GM23338 (cell line): ENCODE measurements at regions not wholly inside any gene's neighbourhood (a gene's known extent, or its start where the extent isn't known, plus 50 kb on each side); places are given as distances from the start of the nearest gene placed in this dataset.

Experiments
- CREB1 ChIP-seq: fragments of 250-450 bp; sonication (Bioruptor Pico); IDR thresholded peaks from 2 replicates; pipeline ENCODE4 v1.5.0; 2020; ENCODE audit warnings: low read depth, mild to moderate bottlenecking, moderate library complexity
- JUNB ChIP-seq: IDR thresholded peaks from one replicate; pipeline ENCODE4 v1.6.1; 2016; ENCODE audit warnings: antibody characterized with exemption; ENCODE audit not compliant: unreplicated experiment

DNA sequence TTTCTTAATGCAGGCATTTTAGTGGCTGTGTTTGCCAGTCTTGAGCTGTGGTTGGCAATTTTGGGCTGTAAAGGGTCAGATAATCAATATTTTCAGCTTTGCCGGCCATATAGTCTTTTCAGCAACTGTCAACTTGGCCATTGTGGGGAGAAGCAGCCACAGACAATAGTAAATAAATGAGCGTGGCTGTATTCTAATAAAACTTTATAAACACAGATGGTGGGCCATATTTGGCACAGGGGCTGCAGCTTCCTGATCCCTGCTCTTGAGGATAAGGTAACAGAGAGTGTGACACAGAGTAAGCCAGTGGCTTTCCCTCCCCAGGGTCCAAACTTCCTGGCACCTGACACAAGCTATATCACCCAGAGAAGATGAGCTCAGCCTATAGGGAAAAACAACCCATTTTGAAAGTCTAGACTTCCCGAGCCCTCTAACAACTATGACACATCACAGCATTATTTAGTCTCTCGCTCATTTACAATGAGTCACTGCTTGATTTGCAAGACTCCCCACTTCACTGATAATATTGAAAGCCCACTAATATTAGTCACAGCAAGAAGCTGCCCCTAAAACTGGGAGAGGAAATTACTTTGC lies 163.1 kb upstream of the TMPO start:
- no peak for TF ChIP-seq CREB1 (CRISPR knock-in tag)
- TF ChIP-seq JUNB: no peak
